PC-9 (cell line): ENCODE measurements at regions not wholly inside any gene's neighbourhood (a gene's known extent, or its start where the extent isn't known, plus 50 kb on each side); places are given as distances from the start of the nearest gene placed in this dataset.

Source experiments
- CTCF ChIP-seq: fragments of 200-600 bp; sonication (generic); conservative IDR thresholded peaks from 2 replicates; pipeline ENCODE4 v1.6.1; 2017; ENCODE audit warnings: mixed run types, antibody characterized with exemption, mild to moderate bottlenecking, moderate library complexity
- EZH2 ChIP-seq: fragments of 200-600 bp; sonication (generic); IDR thresholded peaks from 2 replicates; pipeline ENCODE4 v1.8.0; 2017; ENCODE audit warnings: antibody characterized with exemption, low read depth

- TF ChIP-seq EZH2 (no peak), CTCF (no peak)
These were observed 182.7 kb upstream of the PRPS1L1 start for GRCh38 chr7:18210377-18210776.
